ENCODE measurements at regions not wholly inside any gene's neighbourhood (a gene's known extent, or its start where the extent isn't known, plus 50 kb on each side); places are given as distances from the start of the nearest gene placed in this dataset.
"Not testable (repeated sequence)": the region's sequence is repeated elsewhere in the genome, so short reads cannot be mapped to it uniquely, and the experiment has no call there.

GRCh38 chr3:40698611-40699010 lies 173.9 kb downstream of the ZNF621 start:
- H3K27me3 Mint-ChIP-seq; H3K4me1 Mint-ChIP-seq; H3K4me1 ChIP-seq (ENCODE audit: insufficient read depth, low read length); DNase-seq; H3K4me3 Mint-ChIP-seq; POLR2A ChIA-PET (ENCODE audit: partially characterized antibody); intact Hi-C loops (cut with micrococcal nuclease); H3K9me3 ChIP-seq (ENCODE audit: control insufficient read depth in 1 of 2, low read length in 2 of 2); H3K27ac ChIP-seq (ENCODE audit: low read depth, low read length); H3K36me3 ChIP-seq (ENCODE audit: insufficient read depth, low read length); H3K4me3 ChIP-seq (ENCODE audit: low read length in 2 of 2); H3K27ac Mint-ChIP-seq; H3K27me3 ChIP-seq (ENCODE audit: insufficient read depth, low read length); CTCF ChIA-PET (ENCODE audit: partially characterized antibody); H3K36me3 Mint-ChIP-seq: not testable (repeated sequence)
- peaks cover 0 to 12% (median 0%) of the 10 kb centered on the region in 8 donors for H3K9me3 Mint-ChIP-seq

- H3K4me3 ChIP-seq (ENCODE audit: low read length in 2 of 2): no peak overlapping the region
- Mint-ChIP-seq H3K9me3 (peaks cover 0 to 12% (median 0%) of the 10 kb centered on the region in 8 donors), H3K4me1 (no peaks in the 10 kb centered on the region), H3K36me3 (no peaks in the 10 kb centered on the region), H3K4me3 (no peak overlapping the region), H3K27me3 (peaks cover 0 to 4% of the 10 kb centered on the region in 2 donors), H3K27ac (no peak overlapping the region)
- H3K9me3 ChIP-seq (ENCODE audit: control insufficient read depth in 1 of 2, low read length in 2 of 2): no peaks in the 10 kb centered on the region
- DNase-seq: no peak
- ChIA-PET POLR2A (ENCODE audit: partially characterized antibody) (no interaction called here), CTCF (ENCODE audit: partially characterized antibody) (no interaction called here)
- no peaks in the 10 kb centered on the region for H3K4me1 ChIP-seq (ENCODE audit: insufficient read depth, low read length)
- H3K27ac ChIP-seq (ENCODE audit: low read depth, low read length): no peak overlapping the region
- H3K27me3 ChIP-seq (ENCODE audit: insufficient read depth, low read length): no peaks in the 10 kb centered on the region
- intact Hi-C loops (cut with micrococcal nuclease): no loop called here
- no peaks in the 10 kb centered on the region for H3K36me3 ChIP-seq (ENCODE audit: insufficient read depth, low read length)
These were observed 176.3 kb downstream of the ZNF621 start for GRCh38 chr3:40701016-40701588.

- H3K27ac ChIP-seq (ENCODE audit: low read depth, low read length): no peak overlapping the region
- H3K27me3 Mint-ChIP-seq: peaks cover 2% of the 10 kb centered on the region in 2 donors
- no peaks in the 10 kb centered on the region for H3K9me3 ChIP-seq (ENCODE audit: control insufficient read depth in 1 of 2, low read length in 2 of 2)
- no peak overlapping the region for H3K4me3 ChIP-seq (ENCODE audit: low read length in 2 of 2)
- H3K4me1 ChIP-seq (ENCODE audit: insufficient read depth, low read length): no peaks in the 10 kb centered on the region
- DNase-seq: no peak
- ChIA-PET CTCF (ENCODE audit: partially characterized antibody) (no interaction called here), POLR2A (ENCODE audit: partially characterized antibody) (no interaction called here)
- H3K9me3 Mint-ChIP-seq: peaks cover 0 to 15% (median 0%) of the 10 kb centered on the region in 8 donors
- no peaks in the 10 kb centered on the region for H3K36me3 Mint-ChIP-seq
- intact Hi-C loops (cut with micrococcal nuclease): no loop called here
- H3K4me1 Mint-ChIP-seq: no peaks in the 10 kb centered on the region
- H3K27me3 ChIP-seq (ENCODE audit: insufficient read depth, low read length): no peaks in the 10 kb centered on the region
- no peak overlapping the region for H3K4me3 Mint-ChIP-seq
- no peaks in the 10 kb centered on the region for H3K36me3 ChIP-seq (ENCODE audit: insufficient read depth, low read length)
- H3K27ac Mint-ChIP-seq: no peak overlapping the region
These were observed 179.5 kb downstream of the ZNF621 start for GRCh38 chr3:40704224-40704623.

DNA sequence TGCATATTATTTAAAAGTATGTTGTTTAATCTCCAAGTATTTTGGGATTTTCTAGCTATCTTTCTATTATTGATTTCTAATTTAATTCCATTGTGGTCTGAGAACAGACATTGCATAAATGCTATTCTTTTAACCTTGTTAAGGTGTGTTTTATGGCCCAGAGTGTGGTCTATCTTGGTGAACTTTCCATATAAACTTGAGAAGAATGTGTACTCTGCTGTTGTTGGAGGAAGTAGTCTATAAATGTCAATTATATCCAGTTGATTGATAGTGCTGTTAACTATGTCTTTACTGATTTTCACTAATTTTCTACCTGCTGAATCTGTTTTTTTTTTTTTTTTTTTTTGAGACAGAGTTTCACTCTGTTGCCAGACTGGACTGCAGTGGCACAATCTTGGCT lies 180.9 kb downstream of the ZNF621 start:
- Mint-ChIP-seq H3K27me3 (peaks cover 2 to 4% of the 10 kb centered on the region in 2 donors), H3K4me1 (no peaks in the 10 kb centered on the region), H3K36me3 (no peaks in the 10 kb centered on the region), H3K4me3 (no peak overlapping the region), H3K27ac (no peak overlapping the region), H3K9me3 (peaks cover 0 to 8% (median 0%) of the 10 kb centered on the region in 8 donors)
- H3K36me3 ChIP-seq (ENCODE audit: insufficient read depth, low read length): no peaks in the 10 kb centered on the region
- no peak overlapping the region for H3K27ac ChIP-seq (ENCODE audit: low read depth, low read length)
- ChIA-PET POLR2A (ENCODE audit: partially characterized antibody) (no interaction called here), CTCF (ENCODE audit: partially characterized antibody) (interaction anchor here (0.6 kb wide), 1 partner anchor 1015 kb away, joined by 4 read pairs; no protein-coding TSS in a partner anchor)
- no peaks in the 10 kb centered on the region for H3K27me3 ChIP-seq (ENCODE audit: insufficient read depth, low read length)
- H3K4me3 ChIP-seq (ENCODE audit: low read length in 2 of 2): no peak overlapping the region
- no peaks in the 10 kb centered on the region for H3K9me3 ChIP-seq (ENCODE audit: control insufficient read depth in 1 of 2, low read length in 2 of 2)
- H3K4me1 ChIP-seq (ENCODE audit: insufficient read depth, low read length): no peaks in the 10 kb centered on the region
- DNase-seq: no peak
- intact Hi-C loops (cut with micrococcal nuclease): no loop called here

GRCh38 chr3:40713306-40713705 lies 188.5 kb downstream of the ZNF621 start:
- DNase-seq: no peak
- Mint-ChIP-seq H3K4me3 (no peak overlapping the region), H3K4me1 (peaks cover 0 to 2% (median 0%) of the 10 kb centered on the region in 4 donors), H3K27me3 (peaks cover 15 to 28% of the 10 kb centered on the region in 2 donors), H3K36me3 (no peaks in the 10 kb centered on the region), H3K9me3 (peaks cover 0 to 5% (median 0%) of the 10 kb centered on the region in 8 donors), H3K27ac (no peak overlapping the region)
- Histone ChIP-seq H3K4me1 (ENCODE audit: insufficient read depth, low read length) (no peaks in the 10 kb centered on the region), H3K4me3 (ENCODE audit: low read length in 2 of 2) (no peak overlapping the region), H3K36me3 (ENCODE audit: insufficient read depth, low read length) (no peaks in the 10 kb centered on the region), H3K27ac (ENCODE audit: low read depth, low read length) (no peak overlapping the region), H3K27me3 (ENCODE audit: insufficient read depth, low read length) (no peaks in the 10 kb centered on the region), H3K9me3 (ENCODE audit: control insufficient read depth in 1 of 2, low read length in 2 of 2) (no peaks in the 10 kb centered on the region)
- ChIA-PET POLR2A (ENCODE audit: partially characterized antibody) (no interaction called here), CTCF (ENCODE audit: partially characterized antibody) (no interaction called here)
- intact Hi-C loops (cut with micrococcal nuclease): no loop called here

GRCh38 chr3:40713795-40714194 lies 189.0 kb downstream of the ZNF621 start:
- Mint-ChIP-seq H3K27ac (no peak overlapping the region), H3K4me1 (peaks cover 0 to 2% (median 0%) of the 10 kb centered on the region in 4 donors)
- no peak for DNase-seq

DNA sequence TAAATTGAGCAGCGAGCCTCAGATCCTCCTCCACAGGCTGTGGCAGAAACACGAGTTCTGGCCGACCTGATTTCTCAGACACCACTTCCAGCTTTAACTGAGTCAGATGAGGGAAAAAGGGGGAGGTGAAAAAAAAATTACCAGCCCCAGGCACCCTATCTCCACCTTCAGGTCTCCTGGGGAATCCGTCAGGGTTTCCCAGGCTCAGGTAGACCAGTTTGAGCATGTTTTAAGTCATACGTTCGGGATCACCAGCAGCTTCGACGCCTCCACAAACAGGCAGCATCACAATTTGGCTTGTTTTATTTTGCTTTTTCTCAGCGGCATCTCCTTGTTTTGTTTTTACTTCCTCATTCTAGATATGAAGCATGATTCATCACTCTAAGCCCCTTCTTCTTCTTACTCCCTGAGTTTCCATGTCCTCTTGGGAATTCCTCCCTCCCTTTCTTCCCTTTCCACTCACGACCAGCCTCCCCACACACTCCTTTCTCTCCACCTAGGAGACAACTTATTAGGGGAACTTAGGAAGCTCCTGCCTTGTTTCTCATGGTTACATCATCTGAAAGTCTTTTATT lies 190.1 kb downstream of the ZNF621 start:
- intact Hi-C loops (cut with micrococcal nuclease): no loop called here
- no peaks in the 10 kb centered on the region for H3K9me3 ChIP-seq (ENCODE audit: control insufficient read depth in 1 of 2, low read length in 2 of 2)
- Mint-ChIP-seq H3K9me3 (peaks cover 0 to 5% (median 0%) of the 10 kb centered on the region in 8 donors), H3K4me3 (no peak overlapping the region), H3K4me1 (peaks cover 0 to 2% (median 0%) of the 10 kb centered on the region in 4 donors), H3K27me3 (peaks cover 11 to 26% of the 10 kb centered on the region in 2 donors), H3K27ac (no peak overlapping the region), H3K36me3 (no peaks in the 10 kb centered on the region)
- H3K4me1 ChIP-seq (ENCODE audit: insufficient read depth, low read length): no peaks in the 10 kb centered on the region
- no peaks in the 10 kb centered on the region for H3K27me3 ChIP-seq (ENCODE audit: insufficient read depth, low read length)
- no peaks in the 10 kb centered on the region for H3K36me3 ChIP-seq (ENCODE audit: insufficient read depth, low read length)
- H3K4me3 ChIP-seq (ENCODE audit: low read length in 2 of 2): no peak overlapping the region
- CTCF ChIA-PET (ENCODE audit: partially characterized antibody): no interaction called here
- no peak overlapping the region for H3K27ac ChIP-seq (ENCODE audit: low read depth, low read length)
- POLR2A ChIA-PET (ENCODE audit: partially characterized antibody): no interaction called here
- no peak for DNase-seq

More at GRCh38 chr3:40713795-40714194, 189.0 kb downstream of the ZNF621 start:
- Mint-ChIP-seq H3K27me3 (peaks cover 15 to 26% of the 10 kb centered on the region in 2 donors), H3K9me3 (peaks cover 0 to 5% (median 0%) of the 10 kb centered on the region in 8 donors), H3K4me3 (no peak overlapping the region), H3K36me3 (no peaks in the 10 kb centered on the region)
- POLR2A ChIA-PET (ENCODE audit: partially characterized antibody): no interaction called here
- CTCF ChIA-PET (ENCODE audit: partially characterized antibody): no interaction called here
- no peaks in the 10 kb centered on the region for H3K4me1 ChIP-seq (ENCODE audit: insufficient read depth, low read length)
- no peaks in the 10 kb centered on the region for H3K27me3 ChIP-seq (ENCODE audit: insufficient read depth, low read length)
- no peaks in the 10 kb centered on the region for H3K9me3 ChIP-seq (ENCODE audit: control insufficient read depth in 1 of 2, low read length in 2 of 2)
- intact Hi-C loops (cut with micrococcal nuclease): no loop called here
- H3K4me3 ChIP-seq (ENCODE audit: low read length in 2 of 2): no peak overlapping the region
- H3K27ac ChIP-seq (ENCODE audit: low read depth, low read length): no peak overlapping the region
- no peaks in the 10 kb centered on the region for H3K36me3 ChIP-seq (ENCODE audit: insufficient read depth, low read length)
